GM12864 (cell line): ENCODE measurements at regions not wholly inside any gene's neighbourhood (a gene's known extent, or its start where the extent isn't known, plus 50 kb on each side); places are given as distances from the start of the nearest gene placed in this dataset.

ENCODE experiments used
- DNase-seq: peaks from one replicate; pipeline ENCODE4 v3.0.0-alpha.2; 2011; ENCODE audit warnings: low read depth
- H3K4me3 ChIP-seq: 2 replicates; pipeline ENCODE4 v1.5.1; 2011; ENCODE audit warnings: mild to moderate bottlenecking, low read depth, low read length, control low read depth
- CTCF ChIP-seq: IDR thresholded peaks from 2 replicates; pipeline ENCODE4 v1.5.1; 2011; ENCODE audit warnings: low read depth, mild to moderate bottlenecking, moderate library complexity, low read length, control low read depth, inconsistent platforms; ENCODE audit errors: missing control alignments

GRCh38 chr7:120164-120991, 72.0 kb upstream of the FAM20C start:
- no peak for TF ChIP-seq CTCF
- DNase-seq: no peak
- no peak overlapping the region for H3K4me3 ChIP-seq

- TF ChIP-seq CTCF: no peak
- DNase-seq: no peak
- no peak overlapping the region for H3K4me3 ChIP-seq
These were observed 71.2 kb upstream of the FAM20C start for GRCh38 chr7:121002-121785.

GRCh38 chr7:123237-123636, 69.1 kb upstream of the FAM20C start:
- DNase-seq: no peak
- no peak overlapping the region for H3K4me3 ChIP-seq
- no peak for TF ChIP-seq CTCF

- no peak overlapping the region for H3K4me3 ChIP-seq
- TF ChIP-seq CTCF: peak; percentile 14
- DNase-seq: no peak
These were observed 68.0 kb upstream of the FAM20C start for GRCh38 chr7:124130-124949.

GRCh38 chr7:125061-125475, 67.3 kb upstream of the FAM20C start:
- no peak for DNase-seq
- no peak overlapping the region for H3K4me3 ChIP-seq
- no peak for TF ChIP-seq CTCF

- no peak overlapping the region for H3K4me3 ChIP-seq
- DNase-seq: no peak
- no peak for TF ChIP-seq CTCF
These were observed 66.7 kb upstream of the FAM20C start for GRCh38 chr7:125661-126060.
